ENCODE measurements at regions not wholly inside any gene's neighbourhood (a gene's known extent, or its start where the extent isn't known, plus 50 kb on each side); places are given as distances from the start of the nearest gene placed in this dataset.
A peak's percentile ranks its signal among the peaks of the same experiment; 100 is the strongest.

GRCh38 chr10:62627983-62628382, 176.5 kb upstream of the ADO start:
- Histone ChIP-seq H3F3A (replicated peaks; ENCODE audit: low read depth) (no peaks in the 10 kb centered on the region), H3K79me2 (replicated peaks; ENCODE audit: insufficient read depth) (no peaks in the 10 kb centered on the region), H3K27me3 (ENCODE audit: insufficient read depth) (no peaks in the 10 kb centered on the region), H3K4me1 (ENCODE audit: insufficient read depth) (peaks cover 34% of the 10 kb centered on the region), H3K4me3 (no peak overlapping the region), H3K27ac (ENCODE audit: low read depth) (no peak overlapping the region), H3K9me2 (ENCODE audit: insufficient read depth) (no peaks in the 10 kb centered on the region), H4K20me1 (replicated peaks; ENCODE audit: insufficient read depth) (no peaks in the 10 kb centered on the region), H3K36me3 (ENCODE audit: insufficient read depth) (no peaks in the 10 kb centered on the region), H2AFZ (no peak overlapping the region), H3K4me2 (0 out of 2 replicates have a peak overlapping the region, but pooled peaks have one; percentile 70)
- Mint-ChIP-seq H3K36me3 (ENCODE audit: low read depth) (peaks cover 3% of the 10 kb centered on the region; the same call in 1 of the 3 replicates), H3K27ac (no peak overlapping the region; the same call in 1 of the 2 replicates), H3K27me3 (ENCODE audit: insufficient read depth, low read depth, poor library complexity) (peaks cover 3% of the 10 kb centered on the region), H3K9me3 (peaks cover 3% of the 10 kb centered on the region; the same call in 2 of the 3 replicates), H3K4me1 (peaks cover 35% of the 10 kb centered on the region), H3K4me3 (no peak overlapping the region)
- ATAC-seq, result no peak; the same call in 2 of the 3 replicates
- TF ChIP-seq EZH2 (IDR thresholded peaks at IDR 0.05; ENCODE audit: low read depth, unreplicated experiment), result no peak
- no peak for TF ChIP-seq CTCF (conservative IDR thresholded peaks at IDR 0.05; ENCODE audit: low read depth in 2 of 2)
- no peak for TF ChIP-seq JUNB (IDR thresholded peaks at IDR 0.05; ENCODE audit: unreplicated experiment)
- no peak for TF ChIP-seq ZNF114 (CRISPR knock-in tag; IDR thresholded peaks at IDR 0.05)
- no peak for TF ChIP-seq STAT1 (IDR thresholded peaks at IDR 0.05; ENCODE audit: unreplicated experiment)
- TF ChIP-seq EZH2phosphoT487 (IDR thresholded peaks at IDR 0.05; ENCODE audit: unreplicated experiment), result no peak
- TF ChIP-seq NANOG (IDR thresholded peaks at IDR 0.05; ENCODE audit: borderline replicate concordance), result no peak
- no peak for TF ChIP-seq REST (IDR thresholded peaks at IDR 0.05; ENCODE audit: unreplicated experiment)
- no peak for TF ChIP-seq ETS1 (IDR thresholded peaks at IDR 0.05)
- no peak for DNase-seq (ENCODE audit: low spot score)

- no peak for ATAC-seq
- no peaks in the 10 kb centered on the region for H3K27me3 Mint-ChIP-seq (ENCODE audit: insufficient read depth, low read depth, poor library complexity)
- TF ChIP-seq ETS1 (IDR thresholded peaks at IDR 0.05) (no peak), JUNB (IDR thresholded peaks at IDR 0.05; ENCODE audit: unreplicated experiment) (no peak), CTCF (conservative IDR thresholded peaks at IDR 0.05; ENCODE audit: low read depth in 2 of 2) (no peak), CREB1 (CRISPR knock-in tag; IDR thresholded peaks at IDR 0.05; ENCODE audit: low read depth) (no peak), EZH2 (IDR thresholded peaks at IDR 0.05; ENCODE audit: low read depth, unreplicated experiment) (no peak), ZNF331 (CRISPR knock-in tag; IDR thresholded peaks at IDR 0.05; ENCODE audit: low read depth) (no peak), ZNF114 (CRISPR knock-in tag; IDR thresholded peaks at IDR 0.05) (no peak), STAT1 (IDR thresholded peaks at IDR 0.05; ENCODE audit: unreplicated experiment) (no peak), EZH2phosphoT487 (IDR thresholded peaks at IDR 0.05; ENCODE audit: unreplicated experiment) (no peak), NANOG (IDR thresholded peaks at IDR 0.05; ENCODE audit: borderline replicate concordance) (no peak)
Observed at GRCh38 chr10:62631241-62631640, 173.3 kb upstream of the ADO start.

More at GRCh38 chr10:62631241-62631640, 173.3 kb upstream of the ADO start:
- H3K4me1 ChIP-seq (ENCODE audit: insufficient read depth), result peaks cover 17% of the 10 kb centered on the region
- no peak overlapping the region for H2AFZ ChIP-seq
- no peaks in the 10 kb centered on the region for H3K79me2 ChIP-seq (replicated peaks; ENCODE audit: insufficient read depth)
- H3F3A ChIP-seq (replicated peaks; ENCODE audit: low read depth), result no peaks in the 10 kb centered on the region
- no peak for DNase-seq (ENCODE audit: low spot score)
- no peak overlapping the region for H3K4me3 ChIP-seq
- H3K4me2 ChIP-seq, result no peak overlapping the region
- no peaks in the 10 kb centered on the region for H4K20me1 ChIP-seq (replicated peaks; ENCODE audit: insufficient read depth)
- Mint-ChIP-seq H3K9me3 (peaks cover 3% of the 10 kb centered on the region; the same call in 2 of the 3 replicates), H3K4me1 (peaks cover 20% of the 10 kb centered on the region), H3K4me3 (no peak overlapping the region), H3K27ac (no peak overlapping the region), H3K36me3 (ENCODE audit: low read depth) (peaks cover 3% of the 10 kb centered on the region; the same call in 1 of the 3 replicates)
- H3K9me2 ChIP-seq (ENCODE audit: insufficient read depth), result 0 out of 2 replicates have a peak, but pooled peaks cover 5% of the 10 kb centered on the region
- H3K27me3 ChIP-seq (ENCODE audit: insufficient read depth), result no peaks in the 10 kb centered on the region
- no peaks in the 10 kb centered on the region for H3K36me3 ChIP-seq (ENCODE audit: insufficient read depth)
- no peak overlapping the region for H3K27ac ChIP-seq (ENCODE audit: low read depth)
